ENCODE measurements at regions not wholly inside any gene's neighbourhood (a gene's known extent, or its start where the extent isn't known, plus 50 kb on each side); places are given as distances from the start of the nearest gene placed in this dataset.

- DNase-seq (ENCODE audit: insufficient read length, low spot score, missing footprints), result peak; percentile 53
These were observed 311.3 kb downstream of the DLEU7 start for GRCh38 chr13:50531917-50532899.

GRCh38 chr13:50535050-50535449 is 308.4 kb downstream of the DLEU7 start:
- H3K4me3 ChIP-seq (ENCODE audit: insufficient read depth, low read length), result no peak overlapping the region
- H3K4me2 ChIP-seq (ENCODE audit: insufficient read depth, low read length), result no peak overlapping the region
- peaks cover 25% of the 10 kb centered on the region for H3K4me1 ChIP-seq (ENCODE audit: insufficient read depth, low read length)
- no peaks in the 10 kb centered on the region for H4K20me1 ChIP-seq (ENCODE audit: insufficient read depth, low read length)
- no peak for TF ChIP-seq CTCF (IDR thresholded peaks at IDR 0.05; ENCODE audit: extremely low read depth, low read depth, low read length)
- no peak overlapping the region for H3K27ac ChIP-seq (ENCODE audit: low read depth, low read length)
- H3K9me3 ChIP-seq (ENCODE audit: low read depth, low read length), result no peaks in the 10 kb centered on the region
- H3K27me3 ChIP-seq (ENCODE audit: insufficient read depth, low read length), result no peaks in the 10 kb centered on the region
- H3K79me2 ChIP-seq (ENCODE audit: insufficient read depth, low read length), result no peaks in the 10 kb centered on the region
- no peak for DNase-seq (ENCODE audit: insufficient read length, low spot score, missing footprints)
- H2AFZ ChIP-seq (ENCODE audit: low read length), result no peak overlapping the region
- no peaks in the 10 kb centered on the region for H3K36me3 ChIP-seq (ENCODE audit: insufficient read depth, low read length)

More at GRCh38 chr13:50531917-50532899, 311.3 kb downstream of the DLEU7 start:
- Histone ChIP-seq H4K20me1 (ENCODE audit: insufficient read depth, low read length) (no peaks in the 10 kb centered on the region), H3K9me3 (ENCODE audit: low read depth, low read length) (no peaks in the 10 kb centered on the region), H3K27ac (ENCODE audit: low read depth, low read length) (peak overlapping the region; percentile 56), H3K79me2 (ENCODE audit: insufficient read depth, low read length) (no peaks in the 10 kb centered on the region), H3K4me2 (ENCODE audit: insufficient read depth, low read length) (peak overlapping the region; percentile 26), H3K4me3 (ENCODE audit: insufficient read depth, low read length) (no peak overlapping the region), H2AFZ (ENCODE audit: low read length) (no peak overlapping the region), H3K36me3 (ENCODE audit: insufficient read depth, low read length) (no peaks in the 10 kb centered on the region), H3K4me1 (ENCODE audit: insufficient read depth, low read length) (peaks cover 53% of the 10 kb centered on the region), H3K27me3 (ENCODE audit: insufficient read depth, low read length) (no peaks in the 10 kb centered on the region)
- TF ChIP-seq CTCF (IDR thresholded peaks at IDR 0.05; ENCODE audit: extremely low read depth, low read depth, low read length), result peak; percentile 67

- no peak overlapping the region for H3K27ac ChIP-seq (ENCODE audit: low read depth, low read length)
These were observed 306.5 kb downstream of the DLEU7 start for GRCh38 chr13:50537029-50537428.

More at GRCh38 chr13:50537029-50537428, 306.5 kb downstream of the DLEU7 start:
- no peaks in the 10 kb centered on the region for H3K79me2 ChIP-seq (ENCODE audit: insufficient read depth, low read length)
- no peaks in the 10 kb centered on the region for H3K9me3 ChIP-seq (ENCODE audit: low read depth, low read length)
- H4K20me1 ChIP-seq (ENCODE audit: insufficient read depth, low read length), result no peaks in the 10 kb centered on the region
- no peak overlapping the region for H3K4me2 ChIP-seq (ENCODE audit: insufficient read depth, low read length)
- TF ChIP-seq CTCF (IDR thresholded peaks at IDR 0.05; ENCODE audit: extremely low read depth, low read depth, low read length), result no peak
- DNase-seq (ENCODE audit: insufficient read length, low spot score, missing footprints), result no peak
- peaks cover 13% of the 10 kb centered on the region for H3K4me1 ChIP-seq (ENCODE audit: insufficient read depth, low read length)
- H2AFZ ChIP-seq (ENCODE audit: low read length), result no peak overlapping the region
- no peaks in the 10 kb centered on the region for H3K36me3 ChIP-seq (ENCODE audit: insufficient read depth, low read length)
- no peak overlapping the region for H3K4me3 ChIP-seq (ENCODE audit: insufficient read depth, low read length)
- H3K27me3 ChIP-seq (ENCODE audit: insufficient read depth, low read length), result no peaks in the 10 kb centered on the region

Measured in osteoblast (primary cell).